GM19463 (cell line): ENCODE measurements at regions not wholly inside any gene's neighbourhood (a gene's known extent, or its start where the extent isn't known, plus 50 kb on each side); places are given as distances from the start of the nearest gene placed in this dataset.

Source experiments
- ATAC-seq: cut with Tn5 transposase; IDR thresholded peaks from one replicate; pipeline ENCODE4 v1.9.1; 2021; ENCODE audit warnings: mild to moderate bottlenecking, moderate library complexity; ENCODE audit not compliant: unreplicated experiment

DNA sequence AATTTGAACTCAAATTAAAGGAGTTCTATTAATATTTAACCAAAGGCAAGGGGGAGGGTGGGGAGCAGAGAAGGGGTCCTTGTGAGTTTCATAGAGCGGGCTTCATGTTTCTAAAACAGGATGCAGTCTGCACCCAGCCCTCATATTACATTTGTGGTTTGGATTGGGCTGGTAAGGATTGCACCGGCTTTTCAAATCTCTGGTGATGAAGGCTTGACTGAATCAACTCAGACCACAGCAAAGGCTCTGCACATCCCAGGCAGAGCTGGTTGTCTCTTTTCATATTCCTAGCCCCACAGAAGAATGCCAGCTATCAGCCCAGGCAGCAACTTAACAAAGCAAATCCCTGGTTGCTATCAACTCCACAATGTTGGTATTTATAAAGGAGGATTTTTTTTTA lies 1221.4 kb downstream of the VRK1 start:
- no peak for ATAC-seq

DNA sequence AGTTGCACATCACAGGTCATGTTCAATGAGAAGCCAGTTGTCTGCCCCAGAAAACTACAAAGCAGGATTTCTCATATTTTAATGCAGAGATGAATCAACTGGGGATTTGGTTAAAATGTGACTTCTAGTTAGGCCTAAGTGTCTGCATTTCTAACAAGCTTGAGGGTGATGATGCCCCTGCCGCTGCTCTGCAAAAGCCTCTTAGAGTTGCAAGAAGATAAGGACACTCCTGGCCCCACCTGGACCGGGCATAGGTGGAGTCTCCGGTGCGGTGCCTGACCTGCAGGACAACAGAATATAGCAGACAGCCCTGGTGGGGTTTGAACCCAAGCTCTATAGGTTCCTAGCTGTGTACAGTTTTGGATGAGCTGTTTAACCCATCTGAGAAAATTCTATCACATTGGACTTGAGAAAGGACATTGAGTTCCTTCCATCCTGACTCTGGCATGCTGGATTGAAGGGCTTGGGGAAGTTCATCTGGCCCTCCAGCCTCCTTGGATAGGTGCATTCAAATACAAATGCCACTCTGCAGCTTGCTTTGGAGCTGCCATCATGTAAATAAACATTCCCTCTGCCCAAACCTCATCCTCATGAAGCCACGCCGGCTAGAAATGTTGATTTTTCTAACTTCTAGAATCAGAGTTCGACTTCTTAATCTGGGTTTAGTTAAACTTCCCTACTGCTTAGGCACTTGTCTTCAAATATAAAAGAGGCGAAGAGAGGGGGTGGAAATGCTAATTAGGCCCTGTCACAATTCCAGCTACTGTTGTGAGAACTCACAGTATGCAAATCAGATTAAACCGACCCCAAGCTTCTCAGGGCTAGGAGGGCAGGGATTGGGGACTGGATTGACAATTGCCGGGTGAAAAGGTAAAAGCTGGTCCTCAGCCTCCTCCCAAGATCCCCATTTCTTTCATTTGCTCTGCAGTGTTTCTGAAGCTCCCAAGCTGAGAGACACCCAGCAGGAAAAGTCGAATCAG lies 1225.6 kb downstream of the VRK1 start:
- ATAC-seq = no peak

DNA sequence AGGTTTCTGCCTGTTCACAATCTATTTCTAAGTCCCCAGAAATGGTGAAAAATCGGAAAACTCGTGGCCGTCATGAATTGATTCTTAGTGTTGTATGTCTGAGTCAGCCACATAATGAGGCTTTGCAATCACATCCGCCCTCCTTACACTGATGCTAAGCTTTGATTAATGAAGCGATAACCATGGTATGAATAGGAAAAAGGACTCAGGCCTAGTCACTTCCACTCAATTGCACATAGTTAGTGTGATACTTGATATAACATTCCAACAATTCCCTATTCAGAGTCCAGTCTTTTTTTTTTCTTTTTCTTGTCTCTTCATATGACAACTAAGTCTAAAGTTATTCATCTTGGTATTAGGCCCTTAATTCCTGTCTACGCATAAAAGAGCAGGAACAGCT lies 1231.0 kb downstream of the VRK1 start:
- ATAC-seq = no peak

DNA sequence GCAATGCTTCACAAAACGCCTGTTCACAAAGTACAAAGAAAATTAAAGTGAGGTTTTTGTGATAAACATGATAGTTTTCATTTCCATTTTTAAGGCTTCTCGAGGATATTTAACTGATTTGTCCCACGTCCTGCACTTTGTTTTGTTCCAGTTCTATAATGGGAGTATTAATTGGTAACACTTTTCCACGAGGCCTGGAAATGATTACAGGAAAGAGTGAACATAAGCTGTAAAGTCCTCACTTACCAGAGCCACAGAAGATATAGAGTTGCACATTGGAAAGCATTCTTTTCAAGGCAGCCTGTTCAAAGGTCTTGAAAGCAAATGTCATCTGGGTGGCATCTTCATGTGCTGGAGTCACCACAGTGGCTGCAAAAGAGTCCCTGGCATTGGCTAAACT lies 1236.6 kb downstream of the BCL11B start:
- no peak for ATAC-seq

DNA sequence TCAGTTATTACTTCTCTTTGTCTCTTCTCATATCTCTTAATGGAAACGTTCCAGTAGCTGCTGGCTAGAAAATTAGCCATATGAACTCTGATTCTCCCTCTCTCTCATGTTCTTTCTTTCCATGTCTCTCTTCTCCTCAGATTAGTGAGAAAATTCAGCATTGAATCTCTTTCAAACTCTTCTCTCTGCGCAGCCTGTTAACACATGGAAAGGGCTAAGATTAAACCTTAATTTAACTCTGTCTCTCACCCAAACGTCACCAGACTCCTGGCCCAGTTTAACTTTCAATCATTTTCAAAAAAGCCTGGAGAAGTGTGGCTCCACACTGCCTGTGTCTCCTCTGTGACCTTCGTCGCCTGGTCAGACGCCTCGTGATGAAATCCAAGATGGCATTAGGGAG lies 1234.2 kb downstream of the BCL11B start:
- ATAC-seq = no peak

DNA sequence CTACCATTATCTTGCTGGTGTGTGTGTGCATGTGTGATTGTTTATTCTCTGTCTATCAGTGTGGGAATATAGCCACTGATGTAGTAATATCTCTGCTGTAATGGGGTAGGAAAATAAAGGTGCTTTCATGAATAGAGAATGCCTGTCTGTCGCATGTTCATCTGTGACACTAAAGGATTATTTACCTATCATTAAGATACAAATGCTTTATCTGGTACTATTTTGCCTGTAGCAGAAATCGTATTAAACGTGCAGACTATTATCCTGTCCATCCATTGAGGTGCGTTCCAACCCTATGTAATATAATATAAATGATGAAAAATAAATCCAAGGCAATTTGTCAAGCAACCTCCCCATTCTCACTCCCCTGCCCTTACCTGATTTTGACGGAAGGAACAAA lies 1215.1 kb downstream of the BCL11B start:
- ATAC-seq = no peak

DNA sequence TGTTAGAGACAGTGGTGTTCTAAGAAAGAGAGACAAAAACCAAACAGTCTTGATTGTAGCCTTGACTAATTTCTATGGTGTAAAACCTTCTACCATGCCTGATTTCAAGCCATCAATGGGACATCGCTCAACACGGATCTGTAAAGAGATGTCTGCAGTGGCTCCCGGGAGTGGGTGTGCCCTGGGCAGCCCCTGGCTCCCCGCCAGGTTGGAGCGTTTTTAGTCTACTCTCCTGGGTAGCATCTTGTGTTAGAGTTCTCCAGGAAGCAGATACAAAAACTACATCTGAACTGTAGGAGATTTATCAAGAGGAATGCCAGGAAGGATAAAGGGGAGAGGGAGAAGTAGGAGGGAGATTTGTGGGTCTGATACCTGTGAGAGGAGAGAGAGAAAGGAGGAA lies 1212.9 kb downstream of the BCL11B start:
- ATAC-seq = no peak

DNA sequence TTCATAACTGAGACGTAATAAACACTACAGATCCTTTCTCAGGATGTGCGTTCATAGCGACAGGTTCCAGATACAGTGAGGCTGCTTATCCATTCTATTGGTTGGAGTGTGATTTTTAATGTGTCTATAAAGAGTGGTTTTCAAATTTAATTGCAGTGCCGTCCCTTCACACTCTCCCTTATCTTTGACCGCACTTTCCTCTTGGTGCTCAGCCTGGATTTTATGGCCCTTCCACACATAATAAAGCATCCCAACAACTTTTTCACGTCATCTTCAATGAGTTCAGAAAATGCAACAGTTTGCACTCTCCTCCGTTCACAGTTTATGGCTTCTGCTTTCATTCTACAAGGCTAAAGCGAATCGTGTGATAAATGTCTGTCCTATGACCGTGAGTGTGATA lies 1209.9 kb downstream of the BCL11B start:
- no peak for ATAC-seq

DNA sequence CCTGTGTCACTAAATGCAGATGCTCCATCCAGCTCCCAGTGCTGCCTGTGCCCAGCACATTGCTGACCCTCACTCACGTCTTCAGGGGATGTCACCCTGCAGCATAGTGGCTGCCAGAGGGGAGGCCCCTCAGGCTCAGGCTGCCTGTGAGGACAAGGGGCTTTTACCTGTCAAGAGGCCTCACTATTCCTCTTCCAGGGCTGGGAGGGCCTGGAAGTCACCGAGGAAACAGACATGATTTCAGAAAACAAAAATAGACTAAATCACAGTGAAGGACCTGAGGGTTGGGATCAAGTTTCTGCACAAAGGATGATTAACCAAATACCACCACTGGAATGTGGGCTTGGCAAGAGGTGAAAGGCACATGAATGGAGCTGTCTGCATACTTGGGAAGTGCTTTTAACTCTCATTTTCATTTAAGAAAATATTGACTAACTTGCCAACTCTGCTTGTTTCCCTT lies 1202.3 kb downstream of the BCL11B start:
- ATAC-seq = no peak

DNA sequence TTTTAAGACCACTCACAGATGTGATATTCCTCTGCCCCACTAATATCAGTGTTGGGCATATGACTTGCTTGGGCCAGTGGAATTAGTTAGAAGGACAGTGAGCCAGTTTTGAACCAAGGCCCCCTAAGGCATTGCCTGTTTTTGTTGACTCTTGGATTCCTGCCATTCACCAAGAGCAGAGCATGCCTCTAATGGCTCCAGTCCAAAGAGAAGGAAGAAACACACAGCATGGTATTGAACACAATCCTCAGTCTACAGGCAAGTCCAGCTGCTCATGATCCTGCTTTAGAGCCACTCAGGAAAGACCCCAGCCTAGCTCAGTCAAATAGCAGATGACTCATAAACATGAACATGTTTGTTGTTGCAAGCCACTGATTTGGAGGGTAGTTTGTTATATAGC lies 1201.5 kb downstream of the BCL11B start:
- no peak for ATAC-seq

DNA sequence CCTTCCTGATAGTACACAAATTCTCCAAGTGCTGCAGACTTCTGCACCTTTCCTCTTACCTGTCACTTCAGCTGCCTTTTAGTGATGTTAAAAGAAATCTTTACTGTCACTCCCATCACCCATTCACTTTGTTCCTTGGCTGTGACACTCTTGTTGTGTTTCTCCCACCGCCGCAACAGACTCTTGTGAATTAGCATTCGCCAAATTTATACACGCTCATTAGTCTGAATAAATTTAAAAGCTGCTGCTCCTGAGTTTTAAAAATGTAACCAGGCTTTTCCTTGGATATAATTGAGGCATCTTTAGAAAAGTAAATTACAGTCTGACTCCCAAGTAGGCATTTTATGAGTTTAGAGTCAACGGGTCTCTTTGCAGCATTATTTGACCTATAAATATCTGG lies 1197.9 kb downstream of the BCL11B start:
- no peak for ATAC-seq

DNA sequence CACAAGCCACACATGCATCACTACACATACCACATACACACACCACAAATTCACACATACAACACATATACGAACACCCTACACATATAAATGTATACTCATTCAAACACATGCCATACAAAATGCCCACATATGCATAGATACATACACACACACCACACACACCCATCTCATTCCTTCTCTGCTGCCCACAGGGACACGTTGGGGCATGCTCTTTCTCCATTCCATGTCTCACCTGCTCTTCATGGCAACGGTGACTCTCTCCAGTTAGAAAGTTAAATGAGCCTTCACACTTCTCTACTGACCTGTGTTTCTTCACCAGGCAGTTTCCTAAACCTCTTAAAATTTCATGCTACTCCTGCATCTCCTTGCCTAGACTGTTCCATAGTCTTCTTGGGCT lies 1194.8 kb downstream of the BCL11B start:
- no peak for ATAC-seq

DNA sequence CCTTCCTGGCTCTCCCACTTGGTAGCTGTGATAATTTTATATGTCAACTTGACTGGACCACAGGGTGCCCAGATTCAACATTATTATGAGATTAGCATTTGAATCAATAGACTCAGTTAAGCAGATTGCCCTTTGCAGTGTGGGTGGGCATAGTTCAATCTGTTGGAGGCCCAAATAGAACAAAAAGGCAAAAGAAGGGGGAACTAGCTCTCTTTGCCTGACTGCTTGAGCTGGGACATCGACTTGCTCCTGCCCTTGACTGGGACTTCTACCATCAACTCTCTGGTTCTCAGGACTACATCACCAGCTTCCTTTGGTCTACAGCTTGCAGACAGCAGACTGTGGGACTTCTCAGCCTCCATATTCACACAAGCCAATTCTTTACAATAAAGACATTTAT lies 1189.2 kb downstream of the BCL11B start:
- ATAC-seq = no peak

DNA sequence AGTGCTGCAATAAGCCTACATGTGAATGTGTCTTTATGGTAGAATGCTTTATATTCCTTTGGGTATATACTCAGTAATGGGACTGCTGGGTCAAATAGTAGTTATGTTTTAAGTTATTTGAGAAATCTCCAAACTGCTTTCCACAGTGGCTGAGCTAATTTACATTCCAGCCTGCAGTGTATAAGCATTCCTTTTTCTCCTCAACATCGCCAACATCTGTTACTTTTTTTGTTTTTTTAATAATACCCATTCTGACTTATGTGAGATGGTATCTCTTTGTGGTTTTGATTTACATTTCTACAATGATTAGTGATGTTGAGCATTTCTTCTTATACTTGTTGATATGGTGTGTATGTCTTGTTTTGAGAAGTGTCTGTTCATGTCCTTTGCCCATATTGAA lies 1186.2 kb downstream of the BCL11B start:
- no peak for ATAC-seq

DNA sequence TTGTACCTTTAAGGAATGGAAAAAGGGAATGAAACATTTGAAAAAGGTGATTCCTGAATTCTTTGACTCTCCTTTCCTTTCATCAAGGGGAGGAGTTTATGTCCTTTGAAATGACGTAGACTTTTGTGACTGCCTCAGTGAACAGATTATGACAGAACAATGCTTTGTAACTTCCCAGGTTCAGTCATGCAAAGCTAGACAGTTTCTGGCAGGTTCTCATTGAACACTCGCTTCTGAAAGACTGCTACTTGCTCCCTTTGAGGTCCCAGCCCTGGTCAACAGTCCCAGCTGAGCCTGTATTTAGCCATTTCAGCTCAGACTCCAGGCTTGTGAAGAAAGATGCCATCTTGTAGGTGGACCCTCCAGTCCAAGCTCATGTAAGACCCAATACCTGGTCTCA lies 1178.9 kb downstream of the BCL11B start:
- ATAC-seq = no peak

DNA sequence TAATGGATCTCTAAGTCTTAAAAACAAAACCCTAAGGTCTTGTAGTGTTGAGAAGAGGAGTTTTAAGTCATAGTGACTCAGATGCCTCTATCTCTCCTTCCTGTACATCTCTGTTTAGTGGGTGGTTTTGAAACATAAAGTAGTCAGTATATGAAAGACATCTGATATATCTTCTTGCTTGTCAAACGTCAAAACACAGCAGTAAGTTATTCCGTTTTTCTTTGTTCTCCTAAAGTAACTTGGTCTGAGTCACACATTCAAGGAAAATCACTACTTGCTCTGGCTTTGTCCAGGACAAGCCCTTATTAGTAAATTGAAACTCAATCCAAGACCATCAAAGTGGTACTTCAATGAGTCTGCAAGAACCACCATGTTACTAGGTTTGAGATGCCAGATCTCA lies 1172.5 kb downstream of the BCL11B start:
- ATAC-seq = no peak

DNA sequence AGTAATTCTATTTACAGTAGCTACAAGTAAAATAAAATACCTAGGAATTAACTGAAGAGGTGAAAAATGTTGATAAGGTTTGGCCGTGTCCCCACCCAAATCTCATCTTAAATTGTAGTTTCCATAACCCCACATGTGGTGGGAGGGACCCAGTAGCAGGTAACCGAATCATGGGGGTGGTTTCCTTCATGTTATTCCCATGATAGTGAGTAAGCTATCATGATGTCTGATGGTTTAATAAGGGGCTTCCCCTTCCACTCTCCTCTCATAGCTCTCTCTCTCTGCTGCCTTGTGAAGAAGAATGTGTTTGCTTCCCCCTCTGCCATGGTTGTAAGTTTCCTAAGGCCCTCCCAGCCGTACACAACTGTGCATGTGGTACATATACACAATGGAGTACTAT lies 1170.7 kb downstream of the BCL11B start:
- no peak for ATAC-seq

DNA sequence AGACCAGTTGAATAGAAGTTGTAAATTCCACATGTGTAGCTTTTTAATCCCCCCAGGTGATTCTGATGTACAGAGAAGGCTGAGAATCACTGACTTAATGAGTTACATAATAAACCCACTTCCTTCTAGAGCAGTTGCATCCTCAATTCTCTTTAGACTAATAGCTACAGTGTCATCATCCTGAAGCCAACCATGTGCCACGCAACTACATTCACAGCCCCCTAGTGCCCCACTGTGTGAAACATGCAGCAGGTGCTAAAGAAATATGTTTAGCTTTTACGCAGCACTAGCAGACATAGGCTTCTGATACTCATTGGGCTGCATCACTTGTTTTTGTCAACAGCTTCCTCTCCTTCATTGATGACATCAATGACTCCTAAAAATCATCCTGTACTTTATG lies 1168.3 kb downstream of the BCL11B start:
- ATAC-seq = no peak

DNA sequence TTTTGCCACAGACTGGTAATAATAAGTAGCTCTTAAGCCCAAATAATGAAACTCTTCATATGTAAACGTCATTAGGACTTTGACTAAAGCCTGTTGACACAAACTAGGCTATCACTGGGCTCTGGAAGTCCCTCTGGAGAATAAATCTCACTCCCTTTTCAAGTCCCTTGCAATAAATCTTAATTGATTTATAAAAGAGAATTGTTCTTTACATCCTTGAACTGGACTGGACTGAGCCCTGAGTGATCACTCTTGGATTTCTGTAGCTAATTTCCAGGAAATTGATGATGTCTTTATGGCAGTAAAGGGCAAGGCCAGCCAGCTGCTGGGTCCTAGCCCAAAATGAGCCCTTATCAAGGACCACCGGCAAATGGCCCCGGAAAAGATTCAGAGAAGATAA lies 1162.7 kb downstream of the BCL11B start:
- no peak for ATAC-seq

DNA sequence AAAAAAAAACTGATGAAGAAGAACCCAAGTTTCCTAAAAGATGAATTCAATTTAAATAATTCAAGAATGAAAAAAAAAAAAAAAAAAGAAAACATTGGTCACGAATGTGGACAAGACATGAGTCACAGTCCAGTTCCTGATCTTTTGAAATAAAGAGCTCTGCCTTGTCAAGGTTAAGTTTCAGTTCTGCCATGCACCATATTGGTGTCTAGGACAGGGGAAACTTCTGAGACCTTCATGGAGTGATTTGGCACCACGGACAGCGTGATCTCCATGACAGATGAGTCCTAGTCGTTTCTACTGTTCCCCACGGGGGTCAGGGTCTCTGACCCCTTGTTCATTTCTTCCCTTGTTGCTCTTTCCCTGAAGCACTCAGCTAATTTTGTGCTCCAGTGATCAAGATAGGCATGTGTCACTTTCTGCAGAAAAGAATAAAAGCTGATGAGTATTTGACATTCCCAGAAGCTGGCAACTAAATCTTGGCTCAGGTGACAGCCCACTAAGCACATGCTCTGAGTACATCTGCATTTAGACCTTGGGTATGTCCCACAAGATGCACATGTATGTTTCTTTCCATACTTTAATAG lies 1159.7 kb downstream of the BCL11B start:
- no peak for ATAC-seq

DNA sequence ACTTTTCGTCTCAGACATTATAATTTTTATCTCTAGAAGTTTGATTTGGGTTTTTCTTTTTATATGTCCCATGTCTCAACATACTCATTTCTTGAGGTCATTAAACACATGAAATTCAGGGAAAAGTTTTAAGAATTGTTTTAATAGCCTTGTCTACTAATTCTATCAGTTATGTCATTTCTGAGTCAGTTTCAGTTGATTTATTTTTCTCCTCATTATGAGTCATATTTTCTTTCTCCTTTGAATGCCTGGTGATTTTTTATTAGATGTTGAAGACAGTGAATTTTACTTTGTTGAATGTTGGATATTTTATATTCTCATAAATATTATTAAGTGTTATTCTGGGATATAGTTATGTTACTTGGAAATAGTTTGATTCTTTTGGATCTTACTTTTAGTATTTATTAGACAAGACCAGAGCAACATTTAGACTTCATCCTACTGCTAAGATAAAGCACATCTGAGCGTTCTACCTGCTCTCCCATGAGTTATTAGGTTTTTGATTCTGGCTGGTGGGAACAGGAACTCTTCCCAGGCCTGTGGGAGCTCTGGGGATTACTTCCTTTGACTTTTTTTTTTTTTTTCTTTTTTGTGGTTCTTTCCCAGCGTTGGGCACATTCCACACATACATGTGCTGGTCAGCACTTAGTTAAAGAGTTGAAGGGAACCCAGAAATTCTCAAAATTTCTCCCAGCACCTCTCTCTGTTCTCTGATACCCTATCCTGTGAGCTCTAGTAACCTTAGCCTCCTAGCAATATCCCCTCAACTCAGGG lies 1157.7 kb downstream of the BCL11B start:
- no peak for ATAC-seq

DNA sequence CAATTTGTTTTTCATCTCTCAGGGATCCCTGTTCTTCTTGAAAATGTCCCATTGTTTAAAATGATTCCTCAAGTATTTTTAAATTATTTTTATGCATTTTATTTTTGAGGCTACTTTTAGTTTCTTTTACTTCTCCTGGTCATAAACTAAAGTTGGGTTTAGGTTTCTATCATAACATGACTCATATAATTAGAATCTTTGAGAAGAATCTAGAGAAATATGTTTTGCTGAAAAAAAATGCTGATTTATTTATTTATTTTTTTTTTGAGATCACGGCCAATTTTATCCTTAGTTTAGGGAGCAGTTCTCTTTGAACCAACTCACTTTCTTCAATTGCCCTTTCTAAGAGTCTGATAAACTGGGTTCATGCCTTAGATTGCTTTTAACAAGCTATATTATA lies 1157.1 kb downstream of the BCL11B start:
- ATAC-seq = no peak
